ENCODE measurements at regions not wholly inside any gene's neighbourhood (a gene's known extent, or its start where the extent isn't known, plus 50 kb on each side); places are given as distances from the start of the nearest gene placed in this dataset.
A peak's percentile ranks its signal among the peaks of the same experiment; 100 is the strongest.

DNA sequence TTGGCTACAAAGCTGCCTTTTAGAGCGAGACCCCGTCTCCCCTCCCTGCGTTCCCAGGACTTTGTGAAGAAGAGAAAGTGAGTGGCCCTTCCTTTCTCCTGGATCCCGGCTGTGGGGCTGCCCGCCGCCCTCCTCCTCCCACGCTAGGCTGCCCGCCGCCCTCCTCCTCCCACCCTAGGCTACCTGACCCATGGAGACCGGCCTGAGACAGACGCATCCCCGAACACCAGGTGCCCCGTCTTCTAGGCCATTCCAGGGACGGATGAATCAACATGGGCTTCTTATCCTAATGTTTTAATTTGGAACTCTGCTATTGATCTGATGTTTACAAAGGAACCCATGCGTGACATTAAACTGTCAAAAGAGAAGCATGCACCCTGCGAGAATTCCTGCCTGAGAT, 117.3 kb upstream of the LPCAT1 start:
- peak in 2 of 6 donors; percentile 36 to 54 for DNase-seq
- no peak overlapping the region for H3K4me3 ChIP-seq
- no peaks in the 10 kb centered on the region for H3K9me3 ChIP-seq
- FAIRE-seq = no peak
- no peak overlapping the region for H3K27ac ChIP-seq
- intact Hi-C loops (cut with DNase I) = loop anchor here in 1 of 3 donors (10.0 kb wide), 2 partner anchors 256 to 476 kb away; no protein-coding TSS in a partner anchor
- no peaks in the 10 kb centered on the region for H3K4me1 ChIP-seq
- ATAC-seq = no peak
- TF ChIP-seq CTCF (IDR thresholded peaks at IDR 0.05) = no peak
- H3K27me3 ChIP-seq = peaks cover 0 to 17% (median 2%) of the 10 kb centered on the region in 4 donors
- no peaks in the 10 kb centered on the region for H3K36me3 ChIP-seq
- 62 to 72% methylated on average over 15 to 16 of the region's 16 CpGs for WGBS, 2 donors

DNA sequence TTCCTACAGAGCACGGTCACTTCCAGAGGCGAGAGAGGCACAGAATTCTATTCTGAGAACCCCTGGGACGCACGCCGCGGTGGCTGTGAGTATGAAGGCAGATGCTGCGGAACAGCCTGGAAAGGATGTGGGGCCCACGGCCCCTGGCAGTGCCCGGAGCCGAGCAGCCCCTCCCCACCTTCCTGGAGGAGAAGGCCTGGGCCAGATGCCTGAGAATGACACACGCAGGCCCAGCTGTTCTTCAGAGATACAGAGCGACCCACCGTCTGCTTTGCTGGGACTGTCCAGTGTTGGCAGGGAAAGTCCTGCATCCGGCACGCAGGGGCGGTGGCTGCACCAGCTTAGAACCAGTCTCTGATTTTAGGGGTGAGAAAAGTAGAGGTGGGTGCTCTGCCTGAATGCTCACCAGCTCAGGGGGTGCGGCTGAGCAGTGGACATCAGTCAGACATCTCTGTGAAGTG, 116.7 kb upstream of the LPCAT1 start:
- WGBS, 2 donors = 65 to 79% methylated on average over 17 of the region's 17 CpGs
- FAIRE-seq = no peak
- intact Hi-C loops (cut with DNase I) = loop anchor here in 1 of 3 donors (10.0 kb wide), 2 partner anchors 256 to 476 kb away; no protein-coding TSS in a partner anchor
- ATAC-seq = no peak
- Histone ChIP-seq H3K27me3 (peaks cover 0 to 17% (median 2%) of the 10 kb centered on the region in 4 donors), H3K27ac (no peak overlapping the region), H3K4me3 (no peak overlapping the region), H3K4me1 (no peaks in the 10 kb centered on the region), H3K9me3 (no peaks in the 10 kb centered on the region), H3K36me3 (no peaks in the 10 kb centered on the region)
- peak in 2 of 6 donors; percentile 48 to 54 for DNase-seq
- no peak for TF ChIP-seq CTCF (IDR thresholded peaks at IDR 0.05)

DNA sequence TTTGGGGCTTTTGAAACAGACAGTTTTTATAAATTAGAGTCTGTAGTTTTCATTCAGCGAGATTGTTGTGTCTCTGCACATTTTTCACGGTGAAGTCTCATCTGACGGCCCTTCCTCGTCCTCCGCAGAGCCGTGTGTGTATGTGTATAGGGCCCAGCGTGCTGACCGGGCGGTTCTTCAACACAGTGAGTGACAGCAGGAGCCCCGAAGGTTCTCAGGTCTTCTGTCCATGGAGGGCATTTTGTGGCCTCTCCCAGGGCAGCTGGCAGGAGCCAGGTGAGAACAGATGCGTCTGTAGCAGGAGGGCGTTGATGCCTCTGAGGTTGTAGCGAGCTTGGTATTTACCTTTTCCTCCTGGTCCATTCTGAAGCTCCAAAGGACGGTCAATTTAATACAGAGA, 116.0 kb upstream of the LPCAT1 start:
- peaks cover 0 to 17% (median 2%) of the 10 kb centered on the region in 4 donors for H3K27me3 ChIP-seq
- TF ChIP-seq CTCF (IDR thresholded peaks at IDR 0.05) = no peak
- H3K4me1 ChIP-seq = no peaks in the 10 kb centered on the region
- no peak overlapping the region for H3K4me3 ChIP-seq
- ATAC-seq = no peak
- WGBS, 2 donors = 78 to 83% methylated on average over 14 of the region's 14 CpGs
- no peak for FAIRE-seq
- H3K9me3 ChIP-seq = no peaks in the 10 kb centered on the region
- no peak overlapping the region for H3K27ac ChIP-seq
- intact Hi-C loops (cut with DNase I) = loop anchor here in 1 of 3 donors (10.0 kb wide), 2 partner anchors 255 to 475 kb away; no protein-coding TSS in a partner anchor
- no peaks in the 10 kb centered on the region for H3K36me3 ChIP-seq
- DNase-seq = peak in 2 of 6 donors; percentile 14 to 36

- no peak overlapping the region for H3K4me3 ChIP-seq
- no peaks in the 10 kb centered on the region for H3K9me3 ChIP-seq
- H3K36me3 ChIP-seq = no peaks in the 10 kb centered on the region
- DNase-seq (peak in 2 of 6 donors; percentile 54 to 63), FAIRE-seq (no peak), ATAC-seq (no peak)
- intact Hi-C loops (cut with DNase I) = no loop called here
- no peaks in the 10 kb centered on the region for H3K4me1 ChIP-seq
- no peak overlapping the region for H3K27ac ChIP-seq
- TF ChIP-seq CTCF (IDR thresholded peaks at IDR 0.05) = no peak
- WGBS, 2 donors = 59 to 72% methylated on average over 23 of the region's 23 CpGs
- H3K27me3 ChIP-seq = peaks cover 0 to 13% (median 2%) of the 10 kb centered on the region in 4 donors
Observed at GRCh38 chr5:1638658-1639400, 115.1 kb upstream of the LPCAT1 start.
